ENCODE measurements at regions not wholly inside any gene's neighbourhood (a gene's known extent, or its start where the extent isn't known, plus 50 kb on each side); places are given as distances from the start of the nearest gene placed in this dataset.

GRCh38 chr19:31897292-31897691 lies 448.1 kb upstream of the ZNF507 start:
- DNase-seq, result no peak

DNA sequence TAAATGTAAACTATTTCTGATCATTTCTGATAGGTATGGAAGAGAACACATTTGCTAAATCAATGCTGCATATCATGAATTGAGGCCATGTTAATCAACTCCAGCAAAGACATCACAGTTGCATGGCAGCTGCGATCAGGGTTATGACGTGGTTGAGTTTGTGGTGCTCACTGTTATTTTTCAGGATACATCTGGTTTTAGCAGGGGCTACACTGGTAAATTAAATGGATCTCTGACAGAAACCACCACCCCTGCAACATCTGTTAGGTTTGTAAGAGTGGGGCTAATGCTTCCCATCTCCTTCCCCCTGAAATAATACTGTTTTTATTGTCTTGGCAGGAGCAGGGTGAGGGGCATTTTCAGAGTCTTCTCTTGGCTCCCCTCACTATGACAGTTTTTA lies 444.4 kb upstream of the ZNF507 start:
- no peak for DNase-seq

- no peak for DNase-seq
Measured at GRCh38 chr19:31902821-31903220, 442.6 kb upstream of the ZNF507 start.

DNA sequence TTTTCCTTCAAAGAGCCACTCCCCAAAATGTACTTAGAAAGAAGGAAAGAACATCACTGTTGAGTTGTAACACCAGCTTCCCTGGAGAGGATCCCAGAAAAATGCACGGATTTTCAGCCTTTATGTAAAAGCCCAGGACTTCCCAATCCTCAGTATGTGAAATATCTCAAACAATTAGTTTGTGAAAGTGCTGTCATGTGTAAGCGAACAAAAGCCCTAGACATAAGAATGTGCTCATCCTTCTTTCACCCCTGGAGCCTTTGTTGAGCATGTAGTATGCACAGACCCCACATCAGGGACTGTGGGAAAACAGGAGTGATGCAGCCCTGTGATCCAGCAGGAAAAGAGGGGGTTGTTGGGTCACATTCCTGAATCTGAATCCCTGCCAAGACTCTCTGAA lies 441.4 kb upstream of the ZNF507 start:
- no peak for DNase-seq

GRCh38 chr19:31906111-31906871 lies 439.1 kb upstream of the ZNF507 start:
- DNase-seq, result peak; percentile 61

- no peak for DNase-seq
Measured at GRCh38 chr19:31907661-31908060, 437.7 kb upstream of the ZNF507 start.

DNA sequence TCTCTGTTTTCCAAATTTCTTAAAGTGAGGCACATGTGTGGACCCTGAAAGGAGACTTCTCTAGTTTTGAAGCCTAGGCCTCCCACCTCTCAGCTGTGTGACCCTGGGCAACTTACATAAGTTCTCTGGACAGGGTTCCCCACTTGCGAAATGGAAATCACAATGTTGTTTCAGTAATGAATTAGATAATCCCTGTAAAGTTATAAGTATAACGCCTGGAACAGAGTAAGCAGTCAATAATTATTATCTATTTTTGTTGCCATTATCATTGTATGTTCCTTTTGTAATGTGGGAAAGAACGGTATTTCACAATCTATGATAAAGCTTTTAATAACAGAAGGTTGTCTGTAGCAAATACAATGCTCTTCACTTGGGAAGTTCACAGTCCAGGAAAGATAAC lies 437.3 kb upstream of the ZNF507 start:
- DNase-seq, result no peak

GRCh38 chr19:31908496-31909225 lies 436.7 kb upstream of the ZNF507 start:
- no peak for DNase-seq

DNA sequence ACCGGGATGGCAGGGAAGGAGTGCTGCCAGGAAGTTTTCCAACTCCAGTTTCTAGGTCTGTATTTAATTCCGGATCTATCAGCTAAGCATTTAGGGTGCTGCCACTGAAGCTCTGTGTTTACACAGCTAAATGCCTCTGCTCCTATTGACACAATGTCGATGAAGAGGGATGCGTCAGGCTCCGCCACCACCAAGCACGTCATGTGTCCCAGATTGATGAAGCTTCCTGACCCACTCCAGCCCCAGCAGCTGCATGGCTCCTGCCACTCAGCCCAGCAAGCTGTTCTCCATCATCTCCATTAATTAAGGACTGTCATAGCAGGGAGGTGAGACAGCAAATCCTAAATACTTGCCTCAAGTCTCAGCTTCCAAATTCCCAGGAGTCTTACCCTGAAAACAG lies 435.2 kb upstream of the ZNF507 start:
- DNase-seq, result no peak

GRCh38 chr19:31911577-31911976 lies 433.8 kb upstream of the ZNF507 start:
- no peak for DNase-seq

DNA sequence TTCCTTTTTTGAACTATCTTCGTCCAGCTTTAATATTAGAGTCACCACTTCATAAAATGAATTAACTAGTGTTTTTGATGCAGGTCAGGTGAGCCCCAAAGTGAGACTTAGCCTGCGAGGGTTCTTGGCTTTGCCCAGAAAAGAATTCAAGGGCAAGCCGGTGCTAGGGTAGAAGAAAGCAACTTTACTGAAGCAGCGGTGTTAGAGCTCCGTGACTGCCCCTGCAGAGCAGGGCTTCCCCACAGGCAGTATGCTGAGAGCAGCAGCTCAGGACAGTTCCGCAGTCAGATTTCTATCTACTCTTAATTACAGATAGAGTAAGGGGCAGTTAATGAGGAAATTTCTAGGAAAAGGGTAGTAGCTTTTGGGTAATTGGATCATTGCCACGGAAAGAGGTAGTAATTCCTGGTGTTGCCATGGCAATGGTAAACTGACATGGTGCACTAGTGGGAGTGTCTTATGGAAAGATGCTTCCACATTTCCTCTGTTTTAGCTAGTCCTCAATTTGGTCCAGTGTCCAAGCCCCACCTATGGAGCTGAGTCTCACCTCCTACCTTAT lies 432.2 kb upstream of the ZNF507 start:
- no peak for DNase-seq

DNA sequence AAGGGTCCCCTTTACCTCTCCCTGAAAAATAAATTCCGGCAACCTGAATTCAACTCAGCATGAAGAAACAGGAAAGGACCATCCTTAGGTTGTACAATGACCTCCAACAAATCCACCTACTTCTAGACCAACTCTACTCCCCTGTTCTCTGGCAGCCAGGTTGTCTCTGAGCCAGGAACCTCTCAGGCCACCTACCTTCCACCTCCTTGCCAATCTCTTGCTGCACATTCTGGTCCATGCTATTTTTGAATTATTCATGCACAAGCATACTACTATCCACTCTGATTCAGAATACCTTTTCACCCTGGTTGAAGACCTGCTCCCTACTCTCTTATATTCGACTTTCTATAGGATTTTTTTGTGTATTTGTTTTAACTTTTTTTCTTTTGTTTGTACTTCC lies 415.0 kb upstream of the ZNF507 start:
- no peak for DNase-seq

DNA sequence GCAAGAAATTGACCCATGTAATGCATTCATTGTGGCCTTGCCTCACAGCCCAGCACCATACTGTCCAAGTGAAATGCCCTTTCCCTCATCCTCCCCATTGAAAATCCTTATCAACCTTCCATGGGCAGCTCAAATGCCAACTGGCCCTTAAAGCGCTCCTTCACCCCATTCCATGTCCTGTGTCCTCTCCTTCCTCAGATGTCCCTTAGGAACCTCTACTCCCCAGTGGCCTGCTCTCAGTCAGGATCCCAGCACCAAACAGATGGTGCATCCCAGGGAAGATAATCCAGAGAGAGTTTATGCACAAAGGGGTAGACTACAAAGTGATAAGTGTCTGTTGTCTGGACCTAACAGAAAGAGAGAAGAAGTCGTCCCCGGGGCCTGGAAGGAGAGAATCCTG lies 407.4 kb upstream of the ZNF507 start:
- no peak for DNase-seq

DNA sequence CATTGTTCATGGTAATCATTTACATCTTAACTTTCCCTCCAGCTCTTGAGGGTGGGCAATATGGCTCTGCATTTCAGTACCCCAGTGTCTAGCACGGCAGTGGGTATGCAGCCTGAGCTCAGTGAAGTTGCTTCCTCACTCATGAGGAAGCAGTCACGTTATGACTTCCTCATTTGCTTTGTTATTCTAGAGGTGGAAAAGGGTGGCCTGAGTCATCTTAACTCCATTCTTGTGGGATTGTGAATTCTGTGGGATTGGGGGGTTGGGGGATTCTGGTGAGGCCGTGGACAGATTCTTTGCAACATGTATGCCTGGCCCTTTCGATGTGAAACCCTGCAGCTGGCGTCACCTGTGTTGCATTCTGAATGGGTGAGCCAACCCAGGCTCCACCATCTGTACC lies 406.7 kb upstream of the ZNF507 start:
- DNase-seq, result no peak

GRCh38 chr19:31940396-31940795 lies 405.0 kb upstream of the ZNF507 start:
- no peak for DNase-seq

DNA sequence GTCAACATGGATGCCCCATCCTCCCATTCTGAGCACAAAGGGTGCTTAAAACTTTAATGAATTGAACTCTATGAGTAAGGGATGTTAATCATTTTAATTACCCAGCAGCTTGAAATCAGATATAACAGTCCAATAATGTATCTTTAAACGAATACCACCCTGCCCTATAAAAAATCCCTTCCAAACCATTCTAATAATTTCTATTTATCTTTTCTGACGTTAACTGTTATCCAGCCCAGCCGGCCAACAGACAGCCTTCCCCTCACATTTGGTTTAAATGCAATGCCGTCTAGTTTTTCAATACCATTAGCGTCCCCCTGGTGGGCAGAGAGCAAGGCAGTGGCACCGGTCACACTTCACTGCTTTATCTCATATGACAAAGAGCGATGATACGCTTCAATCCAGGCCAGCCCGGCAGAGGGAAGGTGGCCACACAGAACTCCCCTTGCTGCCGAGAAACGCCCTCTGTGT lies 402.2 kb upstream of the ZNF507 start:
- no peak for DNase-seq

DNA sequence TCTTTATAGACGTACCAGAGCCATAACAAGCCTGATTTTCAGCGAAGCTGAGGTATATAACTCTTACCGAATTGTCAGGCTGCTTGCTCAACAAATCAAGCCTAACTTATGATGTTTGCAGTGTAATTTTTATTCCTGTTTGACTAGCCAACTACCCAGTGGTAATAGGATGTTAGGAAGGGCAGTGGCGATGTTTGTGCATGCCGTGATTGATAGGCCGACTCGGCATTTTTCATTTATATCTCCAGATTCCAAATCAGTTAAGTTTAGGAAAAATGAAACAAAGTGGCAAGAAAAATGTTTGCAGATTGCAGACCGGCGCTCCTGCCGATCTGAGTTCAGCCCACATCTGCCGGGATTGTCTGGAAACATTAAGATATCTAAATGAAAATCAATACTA lies 401.6 kb upstream of the ZNF507 start:
- DNase-seq, result no peak

- DNase-seq, result no peak
Measured at GRCh38 chr19:31944326-31944725, 401.1 kb upstream of the ZNF507 start.

GRCh38 chr19:31946491-31946890 lies 398.9 kb upstream of the ZNF507 start:
- DNase-seq, result no peak

DNA sequence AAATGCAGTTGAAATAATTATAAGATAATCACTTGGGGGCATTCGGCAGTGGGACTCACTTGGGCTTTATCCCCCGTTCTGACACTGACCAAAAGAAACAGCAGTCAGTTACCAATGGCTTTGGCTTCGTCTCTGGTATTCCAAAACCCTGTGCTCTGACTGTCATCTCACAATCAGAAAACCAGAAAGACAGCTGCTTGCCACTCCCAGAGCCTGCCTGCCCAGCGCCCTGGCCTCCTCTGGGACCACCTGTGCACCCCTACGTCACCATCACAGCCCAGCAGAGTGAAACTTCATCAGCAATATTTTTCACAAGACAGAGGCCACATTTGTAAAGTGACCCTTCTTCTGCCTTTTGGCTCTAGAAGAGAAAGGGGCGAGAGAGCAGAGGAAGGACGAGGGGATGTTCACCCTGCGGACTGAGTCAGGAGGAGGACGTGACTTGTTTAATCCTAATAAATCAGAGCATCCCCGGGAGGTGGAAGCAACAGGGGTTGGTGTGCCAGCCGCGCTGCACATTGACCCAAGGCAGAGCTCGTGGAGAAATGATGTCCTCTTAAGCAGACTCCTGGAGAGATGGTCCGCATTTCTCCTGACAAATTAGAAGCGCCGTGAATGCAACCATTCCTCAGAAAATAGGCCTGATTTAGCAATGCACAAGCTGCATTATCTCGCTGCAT lies 397.8 kb upstream of the ZNF507 start:
- DNase-seq, result no peak

- DNase-seq, result no peak
Measured at GRCh38 chr19:31952693-31953092, 392.7 kb upstream of the ZNF507 start.

DNA sequence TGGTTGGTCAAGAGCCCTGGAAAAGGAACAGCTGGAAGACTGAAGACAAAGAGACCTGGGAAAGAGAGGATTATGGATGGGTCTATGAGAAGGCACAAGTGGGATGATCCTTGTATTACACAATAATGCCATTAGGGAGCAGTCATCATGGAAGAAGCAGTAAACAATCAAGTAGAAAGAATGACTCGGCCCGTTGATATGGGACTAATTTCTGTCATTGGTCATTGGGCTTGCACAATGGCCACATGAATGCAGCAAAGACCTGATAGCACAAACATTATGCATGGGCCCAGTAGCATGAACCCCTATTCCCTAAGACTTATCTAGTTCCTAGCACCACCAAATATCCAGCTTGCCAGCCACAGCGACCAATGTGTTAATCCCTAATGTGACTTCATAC lies 390.3 kb upstream of the ZNF507 start:
- DNase-seq, result no peak

- no peak for DNase-seq
Measured at GRCh38 chr19:31955884-31956283, 389.5 kb upstream of the ZNF507 start.
